ENCODE measurements at regions not wholly inside any gene's neighbourhood (a gene's known extent, or its start where the extent isn't known, plus 50 kb on each side); places are given as distances from the start of the nearest gene placed in this dataset.

- no peaks in the 10 kb centered on the region for H3K9me3 ChIP-seq
- no peaks in the 10 kb centered on the region for H3K4me1 ChIP-seq
- no peak overlapping the region for H3K27ac ChIP-seq
- no peaks in the 10 kb centered on the region for H3K36me3 ChIP-seq
- TF ChIP-seq POLR2AphosphoS5 (IDR thresholded peaks at IDR 0.05), result no peak
- TF ChIP-seq CTCF (IDR thresholded peaks at IDR 0.05 in 8 of 11, conservative IDR thresholded peaks at IDR 0.05 in 3 of 11), result no peak
- intact Hi-C loops (cut with DNase I; ENCODE audit: low total_unique reads), result no loop called here
- 75 to 84% (median 83%) methylated on average over 5 of the region's 5 CpGs for WGBS, 5 donors
- no peak overlapping the region for H3K4me3 ChIP-seq
- DNase-seq, result no peak
- H3K27me3 ChIP-seq (replicated peaks in 1 of 7), result no peaks in the 10 kb centered on the region
Measured at GRCh38 chr11:15584158-15584557, 469.4 kb downstream of the INSC start.

GRCh38 chr11:15585602-15586331, 471.0 kb downstream of the INSC start:
- no peak for DNase-seq
- Histone ChIP-seq H3K4me1 (no peaks in the 10 kb centered on the region), H3K9me3 (no peaks in the 10 kb centered on the region), H3K27ac (no peak overlapping the region), H3K36me3 (no peaks in the 10 kb centered on the region), H3K4me3 (no peak overlapping the region), H3K27me3 (replicated peaks in 1 of 7) (no peaks in the 10 kb centered on the region)
- 70 to 92% (median 85%) methylated on average over 4 of the region's 4 CpGs for WGBS, 5 donors
- intact Hi-C loops (cut with DNase I; ENCODE audit: low total_unique reads), result no loop called here
- TF ChIP-seq POLR2AphosphoS5 (IDR thresholded peaks at IDR 0.05) (no peak), CTCF (IDR thresholded peaks at IDR 0.05 in 8 of 11, conservative IDR thresholded peaks at IDR 0.05 in 3 of 11) (no peak), POLR2A (IDR thresholded peaks at IDR 0.05) (no peak)

- intact Hi-C loops (cut with DNase I; ENCODE audit: low total_unique reads), result no loop called here
- 68 to 83% (median 82%) methylated on average over 2 of the region's 2 CpGs for WGBS, 5 donors
Measured at GRCh38 chr11:15586741-15587473, 472.2 kb downstream of the INSC start.

More at GRCh38 chr11:15586741-15587473, 472.2 kb downstream of the INSC start:
- H3K36me3 ChIP-seq, result no peaks in the 10 kb centered on the region
- H3K9me3 ChIP-seq, result no peaks in the 10 kb centered on the region
- no peak for TF ChIP-seq CTCF (IDR thresholded peaks at IDR 0.05 in 8 of 11, conservative IDR thresholded peaks at IDR 0.05 in 3 of 11)
- no peak for TF ChIP-seq POLR2AphosphoS5 (IDR thresholded peaks at IDR 0.05)
- TF ChIP-seq POLR2A (IDR thresholded peaks at IDR 0.05), result no peak
- no peaks in the 10 kb centered on the region for H3K27me3 ChIP-seq (replicated peaks in 1 of 7)
- H3K4me3 ChIP-seq, result no peak overlapping the region
- DNase-seq, result no peak
- H3K4me1 ChIP-seq, result no peaks in the 10 kb centered on the region
- no peak overlapping the region for H3K27ac ChIP-seq
